ENCODE measurements at regions not wholly inside any gene's neighbourhood (a gene's known extent, or its start where the extent isn't known, plus 50 kb on each side); places are given as distances from the start of the nearest gene placed in this dataset.

DNA sequence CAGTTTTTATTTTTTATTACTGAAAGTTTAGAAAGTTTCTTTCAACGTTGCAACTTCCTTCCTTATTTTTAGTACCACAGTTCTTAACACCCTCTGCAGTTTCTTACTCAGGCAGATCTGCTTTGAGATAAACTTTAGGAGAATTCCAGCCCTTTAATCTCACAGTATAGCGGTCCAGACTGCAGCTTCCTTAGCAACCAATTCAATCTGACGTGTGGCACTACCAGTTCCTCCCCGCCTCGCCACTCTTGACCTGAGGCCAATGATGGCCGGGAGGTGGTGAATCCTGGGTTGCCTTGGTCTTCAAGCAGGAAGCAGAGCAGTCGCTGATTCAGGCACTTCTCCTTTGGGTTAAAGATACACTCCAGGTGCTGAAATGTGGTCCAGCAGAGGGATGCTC lies 334.3 kb upstream of the TRPC7 start:
- no peaks in the 10 kb centered on the region for H3K4me1 Mint-ChIP-seq (ENCODE audit: low read depth, unreplicated experiment)
- no TSS peak for BruUV-seq (replicated peaks)
- ChIA-PET POLR2A (interaction anchor here (0.6 kb wide), 1 partner anchor 65 kb away, joined by 5 read pairs; no protein-coding TSS in a partner anchor), CTCF (no interaction called here)
- H3K4me3 Mint-ChIP-seq (ENCODE audit: unreplicated experiment) = no peak overlapping the region
- H3K36me3 Mint-ChIP-seq (ENCODE audit: insufficient read depth, unreplicated experiment) = no peaks in the 10 kb centered on the region
- H3K27ac Mint-ChIP-seq (ENCODE audit: unreplicated experiment) = no peak overlapping the region
- no peaks in the 10 kb centered on the region for H3K9me3 ChIP-seq
- no peak overlapping the region for H3K4me3 ChIP-seq (ENCODE audit: low read depth, low read length)
- H3K27me3 Mint-ChIP-seq (ENCODE audit: insufficient read depth, unreplicated experiment) = peaks cover 15% of the 10 kb centered on the region
- H3K4me1 ChIP-seq = no peaks in the 10 kb centered on the region
- TF ChIP-seq, protein P1, sequence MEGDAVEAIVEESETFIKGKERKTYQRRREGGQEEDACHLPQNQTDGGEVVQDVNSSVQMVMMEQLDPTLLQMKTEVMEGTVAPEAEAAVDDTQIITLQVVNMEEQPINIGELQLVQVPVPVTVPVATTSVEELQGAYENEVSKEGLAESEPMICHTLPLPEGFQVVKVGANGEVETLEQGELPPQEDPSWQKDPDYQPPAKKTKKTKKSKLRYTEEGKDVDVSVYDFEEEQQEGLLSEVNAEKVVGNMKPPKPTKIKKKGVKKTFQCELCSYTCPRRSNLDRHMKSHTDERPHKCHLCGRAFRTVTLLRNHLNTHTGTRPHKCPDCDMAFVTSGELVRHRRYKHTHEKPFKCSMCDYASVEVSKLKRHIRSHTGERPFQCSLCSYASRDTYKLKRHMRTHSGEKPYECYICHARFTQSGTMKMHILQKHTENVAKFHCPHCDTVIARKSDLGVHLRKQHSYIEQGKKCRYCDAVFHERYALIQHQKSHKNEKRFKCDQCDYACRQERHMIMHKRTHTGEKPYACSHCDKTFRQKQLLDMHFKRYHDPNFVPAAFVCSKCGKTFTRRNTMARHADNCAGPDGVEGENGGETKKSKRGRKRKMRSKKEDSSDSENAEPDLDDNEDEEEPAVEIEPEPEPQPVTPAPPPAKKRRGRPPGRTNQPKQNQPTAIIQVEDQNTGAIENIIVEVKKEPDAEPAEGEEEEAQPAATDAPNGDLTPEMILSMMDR (IDR thresholded peaks at IDR 0.05; ENCODE audit: insufficient read depth in 1 of 2, low read depth in 1 of 2, low read length in 1 of 2, severe bottlenecking in 1 of 2, unreplicated experiment in 1 of 2) = no peak
- intact Hi-C loops (cut with micrococcal nuclease; ENCODE audit: unreplicated experiment) = no loop called here
- no peaks in the 10 kb centered on the region for H3K36me3 ChIP-seq (ENCODE audit: control insufficient read depth, insufficient read depth, low read length)
- no peaks in the 10 kb centered on the region for H3K9me3 Mint-ChIP-seq (ENCODE audit: unreplicated experiment)
- DNase-seq = no peak
- no peaks in the 10 kb centered on the region for H3K27me3 ChIP-seq (replicated peaks; ENCODE audit: control insufficient read depth, insufficient read depth, low read length)

DNA sequence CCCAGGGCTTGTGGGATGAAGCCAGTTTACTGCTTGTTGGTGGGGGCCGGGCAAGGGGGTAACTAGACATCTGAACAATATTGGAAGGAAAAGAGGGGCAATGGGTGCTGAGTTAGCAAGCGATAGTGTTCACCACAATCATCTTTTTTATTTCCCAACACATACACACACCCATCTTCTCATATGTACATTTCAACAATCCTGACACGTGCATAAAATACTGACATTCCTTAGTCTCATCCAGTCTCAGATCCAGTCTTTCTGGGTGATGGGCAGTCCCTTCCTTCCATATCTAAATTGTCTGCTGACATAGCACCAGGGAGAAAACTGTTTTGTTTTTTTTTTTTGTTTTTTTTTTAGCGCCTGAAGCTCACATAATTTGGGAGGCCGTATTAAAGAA lies 333.6 kb upstream of the TRPC7 start:
- no TSS peak for BruUV-seq (replicated peaks)
- ChIA-PET CTCF (no interaction called here), POLR2A (interaction anchor here (0.6 kb wide), 1 partner anchor 64 kb away, joined by 5 read pairs; no protein-coding TSS in a partner anchor)
- H3K4me3 Mint-ChIP-seq (ENCODE audit: unreplicated experiment) = no peak overlapping the region
- H3K27ac Mint-ChIP-seq (ENCODE audit: unreplicated experiment) = no peak overlapping the region
- TF ChIP-seq, protein P1 (IDR thresholded peaks at IDR 0.05; ENCODE audit: insufficient read depth in 1 of 2, low read depth in 1 of 2, low read length in 1 of 2, severe bottlenecking in 1 of 2, unreplicated experiment in 1 of 2) = no peak
- Histone ChIP-seq H3K4me3 (ENCODE audit: low read depth, low read length) (no peak overlapping the region), H3K27me3 (replicated peaks; ENCODE audit: control insufficient read depth, insufficient read depth, low read length) (no peaks in the 10 kb centered on the region), H3K9me3 (no peaks in the 10 kb centered on the region), H3K4me1 (no peaks in the 10 kb centered on the region), H3K36me3 (ENCODE audit: control insufficient read depth, insufficient read depth, low read length) (no peaks in the 10 kb centered on the region)
- DNase-seq = no peak
- H3K4me1 Mint-ChIP-seq (ENCODE audit: low read depth, unreplicated experiment) = no peaks in the 10 kb centered on the region
- H3K36me3 Mint-ChIP-seq (ENCODE audit: insufficient read depth, unreplicated experiment) = no peaks in the 10 kb centered on the region
- intact Hi-C loops (cut with micrococcal nuclease; ENCODE audit: unreplicated experiment) = no loop called here
- H3K9me3 Mint-ChIP-seq (ENCODE audit: unreplicated experiment) = no peaks in the 10 kb centered on the region
- peaks cover 13% of the 10 kb centered on the region for H3K27me3 Mint-ChIP-seq (ENCODE audit: insufficient read depth, unreplicated experiment)

DNA sequence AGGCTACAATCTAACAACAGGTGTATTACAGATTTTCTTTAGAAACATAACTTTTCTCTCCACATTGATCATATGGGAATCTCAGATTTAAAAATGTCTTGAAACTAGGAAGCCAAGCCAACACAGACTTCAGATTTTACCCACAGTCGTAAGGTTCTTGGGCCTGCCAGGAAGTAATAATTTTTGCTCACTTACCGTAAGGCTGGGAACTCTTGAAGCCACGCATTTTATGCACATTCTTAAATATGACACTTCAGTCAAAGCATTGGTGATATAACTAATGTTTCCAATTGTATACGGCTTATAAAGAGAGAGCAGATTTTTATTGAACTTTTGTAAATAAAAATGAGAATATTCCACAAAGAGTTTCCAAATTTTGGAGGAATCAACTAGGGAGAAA lies 328.9 kb upstream of the TRPC7 start:
- Histone ChIP-seq H3K9me3 (no peaks in the 10 kb centered on the region), H3K4me3 (ENCODE audit: low read depth, low read length) (no peak overlapping the region), H3K27me3 (replicated peaks; ENCODE audit: control insufficient read depth, insufficient read depth, low read length) (no peaks in the 10 kb centered on the region), H3K36me3 (ENCODE audit: control insufficient read depth, insufficient read depth, low read length) (no peaks in the 10 kb centered on the region), H3K4me1 (no peaks in the 10 kb centered on the region)
- CTCF ChIA-PET = no interaction called here
- H3K27ac Mint-ChIP-seq (ENCODE audit: unreplicated experiment) = no peak overlapping the region
- no peaks in the 10 kb centered on the region for H3K4me1 Mint-ChIP-seq (ENCODE audit: low read depth, unreplicated experiment)
- H3K4me3 Mint-ChIP-seq (ENCODE audit: unreplicated experiment) = no peak overlapping the region
- no peaks in the 10 kb centered on the region for H3K9me3 Mint-ChIP-seq (ENCODE audit: unreplicated experiment)
- BruUV-seq (replicated peaks) = no TSS peak
- peaks cover 9% of the 10 kb centered on the region for H3K27me3 Mint-ChIP-seq (ENCODE audit: insufficient read depth, unreplicated experiment)
- no peaks in the 10 kb centered on the region for H3K36me3 Mint-ChIP-seq (ENCODE audit: insufficient read depth, unreplicated experiment)
- TF ChIP-seq, protein P1 (IDR thresholded peaks at IDR 0.05; ENCODE audit: insufficient read depth in 1 of 2, low read depth in 1 of 2, low read length in 1 of 2, severe bottlenecking in 1 of 2, unreplicated experiment in 1 of 2) = no peak
- no peak for DNase-seq
- POLR2A ChIA-PET = no interaction called here
- intact Hi-C loops (cut with micrococcal nuclease; ENCODE audit: unreplicated experiment) = no loop called here

Data from Caco-2 (cell line).